ENCODE measurements at regions not wholly inside any gene's neighbourhood (a gene's known extent, or its start where the extent isn't known, plus 50 kb on each side); places are given as distances from the start of the nearest gene placed in this dataset.
"Not testable (repeated sequence)": the region's sequence is repeated elsewhere in the genome, so short reads cannot be mapped to it uniquely, and the experiment has no call there.

DNA sequence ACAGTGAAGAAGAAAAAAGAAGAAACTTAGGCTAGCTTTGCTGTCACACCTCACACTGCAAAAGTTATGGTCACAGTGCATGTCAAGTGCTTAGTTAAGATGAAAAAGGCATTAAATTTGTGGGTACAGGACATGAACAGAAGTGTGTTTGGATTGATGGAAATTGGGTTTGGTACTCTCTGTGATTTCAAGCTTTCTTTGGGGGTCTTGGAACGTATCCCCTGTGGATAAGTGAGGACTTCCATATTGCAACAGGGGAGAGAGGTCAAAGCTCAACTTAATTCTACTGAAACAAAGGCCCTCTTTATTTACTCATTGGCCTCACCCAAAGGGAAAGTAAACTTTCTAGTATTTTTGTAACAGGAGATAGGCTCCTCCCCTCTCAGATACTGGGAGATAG lies 138.3 kb upstream of the FUT9 start:
- Mint-ChIP-seq H3K27me3 (no peaks in the 10 kb centered on the region), H3K9me3 (no peaks in the 10 kb centered on the region), H3K4me1 (no peaks in the 10 kb centered on the region), H3K4me3 (no peak overlapping the region), H3K27ac (no peak overlapping the region), H3K36me3 (no peaks in the 10 kb centered on the region)

DNA sequence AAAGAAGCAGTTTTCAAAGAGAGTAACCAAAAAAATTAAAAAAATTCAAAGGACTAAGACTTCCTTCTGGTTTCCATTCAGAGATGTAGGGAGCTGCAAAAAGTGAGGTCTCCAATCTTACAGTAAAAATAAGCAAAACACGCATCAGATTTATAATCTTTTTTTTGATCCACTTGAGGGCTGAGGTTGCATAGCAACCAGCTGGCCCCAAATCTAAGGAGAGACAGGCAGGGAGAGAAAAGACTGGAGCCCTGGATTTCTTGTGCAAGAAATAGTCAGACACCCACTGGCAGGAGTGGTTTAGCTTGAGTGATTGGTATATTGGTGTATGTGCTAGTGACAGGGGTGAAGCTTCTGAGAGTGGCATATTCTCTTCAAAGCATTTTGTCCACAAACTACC lies 135.9 kb upstream of the FUT9 start:
- H3K36me3 Mint-ChIP-seq, result no peaks in the 10 kb centered on the region
- H3K4me1 Mint-ChIP-seq, result no peaks in the 10 kb centered on the region
- no peak overlapping the region for H3K4me3 Mint-ChIP-seq
- no peak overlapping the region for H3K27ac Mint-ChIP-seq
- H3K27me3 Mint-ChIP-seq, result no peaks in the 10 kb centered on the region
- H3K9me3 Mint-ChIP-seq, result no peaks in the 10 kb centered on the region

DNA sequence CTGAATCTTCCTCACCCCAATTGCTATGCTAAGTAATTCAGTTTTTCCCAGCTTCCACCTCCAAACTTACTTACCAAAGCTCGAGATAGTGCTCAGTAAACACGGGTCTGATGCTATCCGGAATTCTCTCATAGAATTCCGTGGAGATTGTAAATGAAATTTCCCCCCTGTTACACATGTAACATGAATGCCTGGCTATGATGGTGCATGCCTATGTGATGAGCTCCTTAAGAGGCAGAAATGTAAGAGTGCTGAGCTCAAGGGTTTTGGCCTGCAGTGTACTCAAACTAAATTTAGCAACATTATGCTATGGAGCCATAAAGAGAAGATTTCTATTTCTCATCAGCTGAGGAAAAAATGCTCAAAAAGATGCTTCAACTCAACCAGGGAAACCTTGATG lies 133.4 kb upstream of the FUT9 start:
- Mint-ChIP-seq H3K4me3 (no peak overlapping the region), H3K27ac (no peak overlapping the region), H3K36me3 (no peaks in the 10 kb centered on the region), H3K4me1 (no peaks in the 10 kb centered on the region), H3K27me3 (no peaks in the 10 kb centered on the region), H3K9me3 (no peaks in the 10 kb centered on the region)

DNA sequence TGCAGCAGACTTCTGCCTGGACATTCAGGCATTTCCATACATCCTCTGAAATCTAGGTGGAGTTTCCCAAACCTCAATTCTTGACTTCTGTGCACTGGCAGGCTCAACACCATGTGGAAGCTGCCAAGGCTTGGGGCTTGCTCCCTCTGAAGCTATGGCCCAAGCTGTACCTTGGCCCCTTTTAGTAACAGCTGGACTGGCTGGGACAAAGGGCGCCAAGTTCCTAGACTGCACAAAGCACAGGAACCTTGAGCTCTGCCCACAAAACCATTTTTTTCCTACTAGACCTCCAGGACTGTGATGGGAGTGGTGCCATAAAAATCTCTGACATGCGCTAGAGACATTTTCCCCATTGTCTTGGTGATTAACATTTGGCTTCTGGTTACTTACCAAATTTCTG lies 127.1 kb upstream of the FUT9 start:
- H3K9me3 Mint-ChIP-seq, H3K27me3 Mint-ChIP-seq, H3K4me1 Mint-ChIP-seq, H3K36me3 Mint-ChIP-seq, H3K27ac Mint-ChIP-seq, H3K4me3 Mint-ChIP-seq: not testable (repeated sequence)

DNA sequence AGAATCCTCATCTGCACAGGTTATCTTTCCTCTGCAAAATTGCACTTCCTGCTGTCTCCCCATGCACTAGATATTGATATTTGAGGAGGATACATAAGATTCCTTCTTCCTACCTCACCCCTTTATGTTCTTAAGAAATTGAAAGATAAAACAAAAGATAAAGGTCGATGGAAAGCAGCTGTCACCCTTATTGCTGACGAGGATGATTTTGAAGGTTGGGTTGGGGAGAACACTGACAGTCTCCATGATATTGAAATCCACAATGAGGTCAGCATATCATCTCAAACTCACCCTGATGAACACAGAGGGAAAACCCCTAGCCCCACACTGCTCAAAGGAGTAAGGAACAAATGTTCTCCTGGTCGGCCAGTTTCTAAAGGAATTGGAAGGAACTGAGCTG lies 110.6 kb upstream of the FUT9 start:
- H3K4me3 Mint-ChIP-seq, result no peak overlapping the region
- H3K4me1 Mint-ChIP-seq, result no peaks in the 10 kb centered on the region
- peaks cover 5% of the 10 kb centered on the region for H3K9me3 Mint-ChIP-seq
- H3K36me3 Mint-ChIP-seq, result no peaks in the 10 kb centered on the region
- H3K27me3 Mint-ChIP-seq, result no peaks in the 10 kb centered on the region
- no peak overlapping the region for H3K27ac Mint-ChIP-seq

DNA sequence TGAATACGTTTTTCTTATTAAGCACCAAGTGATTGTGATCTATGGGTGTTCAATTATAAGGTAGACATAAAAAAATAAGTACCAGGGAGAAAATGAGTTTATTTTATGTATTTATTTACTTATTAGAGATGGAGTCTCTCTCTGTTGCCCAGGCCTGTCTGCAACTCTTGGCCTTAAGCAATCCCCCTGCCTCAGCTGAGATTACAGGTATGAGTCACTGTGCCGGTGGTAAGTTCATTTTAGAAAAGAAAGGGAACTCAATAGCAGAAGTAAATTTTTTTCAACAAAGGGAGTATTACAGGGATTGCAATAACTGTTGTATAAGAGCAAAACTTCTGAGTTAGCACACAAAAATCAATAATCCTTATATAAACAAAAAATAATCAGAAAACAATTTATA lies 98.7 kb upstream of the FUT9 start:
- H3K36me3 Mint-ChIP-seq, result no peaks in the 10 kb centered on the region
- H3K27ac Mint-ChIP-seq, result no peak overlapping the region
- no peak overlapping the region for H3K4me3 Mint-ChIP-seq
- H3K9me3 Mint-ChIP-seq, result no peaks in the 10 kb centered on the region
- H3K4me1 Mint-ChIP-seq, result no peaks in the 10 kb centered on the region
- no peaks in the 10 kb centered on the region for H3K27me3 Mint-ChIP-seq

DNA sequence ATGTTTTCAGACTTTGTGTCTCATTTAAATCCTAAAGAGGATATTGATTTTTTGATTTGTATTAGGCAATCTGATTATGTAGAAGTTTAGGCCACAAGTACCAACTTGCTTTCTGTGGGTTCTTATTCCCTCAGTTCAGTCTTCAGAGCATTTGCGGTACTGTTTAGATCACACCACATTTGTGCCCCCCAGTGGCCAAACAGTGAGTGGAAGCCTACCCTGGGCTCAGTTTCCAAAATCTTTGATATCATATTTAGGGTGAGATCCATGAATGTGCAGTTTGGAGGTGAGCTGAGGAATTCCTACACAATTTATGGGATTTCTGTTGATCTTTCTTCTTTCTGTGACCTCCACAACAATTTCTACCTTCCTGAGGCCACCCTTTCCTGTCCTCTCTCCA lies 92.3 kb upstream of the FUT9 start:
- Mint-ChIP-seq H3K36me3 (no peaks in the 10 kb centered on the region), H3K9me3 (no peaks in the 10 kb centered on the region), H3K27ac (no peak overlapping the region), H3K27me3 (no peaks in the 10 kb centered on the region), H3K4me1 (no peaks in the 10 kb centered on the region), H3K4me3 (no peak overlapping the region)

DNA sequence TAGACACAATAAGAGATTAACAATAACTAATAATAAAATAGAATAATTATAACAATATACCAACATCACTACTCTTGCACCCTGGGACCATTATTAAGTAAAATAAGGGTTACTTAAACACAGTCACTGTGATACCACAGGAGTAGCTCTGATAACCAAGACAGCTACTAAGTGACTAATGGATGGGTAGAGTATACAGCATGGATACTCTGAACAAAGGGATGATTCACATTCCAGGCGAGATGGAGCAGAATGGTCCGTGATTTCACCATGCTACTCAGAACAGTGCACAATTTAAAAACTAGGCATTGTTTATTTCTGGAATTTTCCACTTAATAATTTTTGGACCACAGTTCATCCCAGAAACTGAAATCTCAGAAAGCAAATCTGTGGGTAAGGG lies 80.0 kb upstream of the FUT9 start:
- H3K9me3 Mint-ChIP-seq, result no peaks in the 10 kb centered on the region
- H3K36me3 Mint-ChIP-seq, result no peaks in the 10 kb centered on the region
- no peaks in the 10 kb centered on the region for H3K4me1 Mint-ChIP-seq
- H3K27ac Mint-ChIP-seq, result no peak overlapping the region
- H3K4me3 Mint-ChIP-seq, result no peak overlapping the region
- no peaks in the 10 kb centered on the region for H3K27me3 Mint-ChIP-seq

DNA sequence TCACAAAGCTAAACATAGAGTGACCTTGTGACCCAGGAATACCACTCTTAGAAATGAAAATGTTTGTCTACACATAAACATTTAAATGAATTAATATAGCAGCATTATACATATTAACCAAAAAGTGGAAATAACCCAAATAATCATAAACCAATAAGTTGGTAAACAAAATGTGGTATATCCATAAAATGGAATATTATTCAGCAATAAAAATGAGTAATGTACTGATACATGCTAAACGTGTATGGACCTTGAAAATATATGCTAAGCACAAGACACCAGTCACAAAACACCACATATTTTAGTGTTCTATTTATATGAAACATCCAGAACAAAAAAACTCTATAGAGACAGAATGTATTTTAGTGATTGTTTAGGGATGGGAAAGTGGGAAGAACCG lies 68.9 kb upstream of the FUT9 start:
- Mint-ChIP-seq H3K4me1 (no peaks in the 10 kb centered on the region), H3K27ac (no peak overlapping the region), H3K4me3 (no peak overlapping the region), H3K9me3 (no peaks in the 10 kb centered on the region), H3K36me3 (no peaks in the 10 kb centered on the region), H3K27me3 (no peaks in the 10 kb centered on the region)

DNA sequence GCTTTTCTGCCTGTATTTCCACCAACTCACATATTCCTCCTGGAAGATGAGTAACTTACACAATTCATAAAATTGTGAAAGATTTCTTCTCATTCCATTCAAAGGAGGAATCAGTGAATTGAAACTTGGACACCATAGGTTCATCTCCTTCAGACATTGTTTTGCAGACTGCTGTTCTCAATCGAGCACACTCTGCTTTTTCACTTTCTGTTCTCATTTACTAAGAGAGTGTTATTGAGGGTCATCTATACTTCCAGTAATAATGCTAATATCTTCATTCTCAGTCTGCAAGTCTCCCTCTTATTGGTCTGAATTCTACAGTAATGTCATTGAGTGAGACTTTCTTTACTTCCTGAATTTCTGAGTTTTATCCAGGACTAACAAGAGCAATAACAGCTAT lies 67.5 kb upstream of the FUT9 start:
- no peaks in the 10 kb centered on the region for H3K36me3 Mint-ChIP-seq
- H3K4me3 Mint-ChIP-seq, result no peak overlapping the region
- no peak overlapping the region for H3K27ac Mint-ChIP-seq
- no peaks in the 10 kb centered on the region for H3K4me1 Mint-ChIP-seq
- H3K9me3 Mint-ChIP-seq, result no peaks in the 10 kb centered on the region
- no peaks in the 10 kb centered on the region for H3K27me3 Mint-ChIP-seq

DNA sequence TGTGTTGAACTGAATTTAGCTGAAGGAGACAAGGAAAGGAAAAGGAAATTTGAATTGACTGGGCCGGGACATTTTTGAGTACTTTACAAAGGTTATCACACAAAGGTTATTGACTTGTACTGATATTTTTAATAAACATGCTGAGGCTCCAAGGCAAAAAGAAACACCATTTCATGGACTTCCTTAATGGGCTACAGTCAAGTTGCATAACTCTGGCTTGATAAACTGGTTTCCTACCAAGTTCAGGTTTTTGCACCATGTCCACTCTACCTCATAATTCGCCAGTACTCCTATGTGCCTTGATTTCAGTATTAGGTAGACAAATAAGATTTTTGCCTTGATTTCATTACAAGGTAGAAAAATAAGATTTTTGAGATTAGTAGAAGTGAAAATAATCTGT lies 65.8 kb upstream of the FUT9 start:
- Mint-ChIP-seq H3K4me1 (no peaks in the 10 kb centered on the region), H3K4me3 (no peak overlapping the region), H3K36me3 (no peaks in the 10 kb centered on the region), H3K9me3 (no peaks in the 10 kb centered on the region), H3K27ac (no peak overlapping the region), H3K27me3 (no peaks in the 10 kb centered on the region)

DNA sequence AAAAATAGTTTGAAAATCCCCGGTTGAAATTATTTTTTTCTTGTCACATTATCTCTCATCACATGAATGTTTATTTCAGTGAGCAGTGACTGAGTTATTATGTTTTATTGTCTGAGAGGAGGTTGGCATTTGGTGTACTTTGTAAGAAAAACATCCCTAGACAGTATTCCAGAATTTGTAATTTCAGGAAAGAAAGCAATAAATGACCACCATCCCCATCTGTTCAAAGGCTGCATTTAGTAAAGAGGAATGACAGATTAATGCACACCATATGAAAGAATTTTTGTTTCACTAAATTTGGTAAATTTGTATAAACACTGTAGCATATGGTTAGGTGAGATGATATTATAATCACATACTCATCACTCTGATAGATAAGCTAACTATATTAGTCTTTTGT lies 57.1 kb upstream of the FUT9 start:
- H3K4me3 Mint-ChIP-seq, result no peak overlapping the region
- H3K4me1 Mint-ChIP-seq, result no peaks in the 10 kb centered on the region
- H3K36me3 Mint-ChIP-seq, result no peaks in the 10 kb centered on the region
- H3K27ac Mint-ChIP-seq, result no peak overlapping the region
- no peaks in the 10 kb centered on the region for H3K9me3 Mint-ChIP-seq
- no peaks in the 10 kb centered on the region for H3K27me3 Mint-ChIP-seq

DNA sequence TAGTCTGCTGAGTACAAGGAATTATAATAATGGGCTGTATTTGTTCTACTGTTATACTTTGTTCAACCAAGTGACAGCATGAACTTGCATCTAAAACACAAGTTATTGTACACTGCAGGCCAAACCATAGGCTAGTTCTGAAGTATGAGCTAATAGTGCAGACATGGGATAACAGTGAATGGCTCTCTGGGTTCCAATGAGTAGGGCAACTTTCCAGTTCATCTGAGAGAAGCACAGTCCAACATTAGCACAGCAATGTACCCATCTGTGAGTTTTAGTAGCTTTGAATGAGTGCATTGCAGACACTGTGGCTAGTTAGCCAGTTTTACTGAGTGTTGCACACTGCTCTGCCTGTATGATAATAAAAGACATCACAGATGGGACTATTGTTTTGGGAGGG lies 56.5 kb upstream of the FUT9 start:
- no peak overlapping the region for H3K4me3 Mint-ChIP-seq
- H3K27ac Mint-ChIP-seq, result no peak overlapping the region
- H3K9me3 Mint-ChIP-seq, result no peaks in the 10 kb centered on the region
- H3K27me3 Mint-ChIP-seq, result no peaks in the 10 kb centered on the region
- H3K4me1 Mint-ChIP-seq, result no peaks in the 10 kb centered on the region
- no peaks in the 10 kb centered on the region for H3K36me3 Mint-ChIP-seq
